PC-3 (cell line): ENCODE measurements at regions not wholly inside any gene's neighbourhood (a gene's known extent, or its start where the extent isn't known, plus 50 kb on each side); places are given as distances from the start of the nearest gene placed in this dataset.
A peak's percentile ranks its signal among the peaks of the same experiment; 100 is the strongest.

Experiments used
- ATAC-seq: fragments of 200-7000 bp; cut with Tn5 transposase; 2 replicates; pipeline ENCODE4 v1.9.1; 2020; ENCODE audit warnings: mild to moderate bottlenecking, moderate library complexity
- BruUV-seq: library from RNA; stranded (reverse); fragments of 400-500 nt; replicated peaks from 2 replicates; lab custom pipeline; 2021; lab: Mats Ljungman, UMichigan
- CTCF ChIA-PET: fragments of 300-600 bp; sonication (Branson Sonifier 250); formaldehyde crosslinking; loops from one replicate; lab custom pipeline; 2022; ENCODE audit warnings: antibody characterized with exemption; lab: Charles Lee
- POLR2A ChIA-PET: fragments of 300-600 bp; sonication (Branson Sonifier 250); formaldehyde crosslinking; loops from one replicate; lab custom pipeline; 2022; ENCODE audit warnings: antibody characterized with exemption; ENCODE audit not compliant: unreplicated experiment; lab: Charles Lee
- DNase-seq: peaks from one replicate; pipeline ENCODE4 v3.0.0-alpha.2; 2015
- H2AFZ ChIP-seq: fragments of 300-600 bp; sonication (generic); 2 replicates; pipeline ENCODE4 v1.6.0; 2016; ENCODE audit warnings: antibody characterized with exemption, low read length
- H3F3A ChIP-seq: fragments of 300-600 bp; sonication (generic); one replicate; pipeline ENCODE4 v1.6.0; 2017; ENCODE audit warnings: antibody characterized with exemption, low read length, control low read depth, mild to moderate bottlenecking; ENCODE audit not compliant: unreplicated experiment
- H3K27ac ChIP-seq: fragments of 300-600 bp; sonication (generic); 2 replicates; pipeline ENCODE4 v1.5.1; 2016; ENCODE audit warnings: mild to moderate bottlenecking, low read length
- H3K27me3 ChIP-seq: fragments of 300-600 bp; sonication (generic); 2 replicates; pipeline ENCODE4 v1.6.1; 2016; ENCODE audit warnings: low read length, mixed read lengths
- H3K36me3 ChIP-seq: fragments of 300-600 bp; sonication (generic); 2 replicates; pipeline ENCODE4 v1.6.1; 2016; ENCODE audit warnings: low read depth, mixed run types, low read length, mixed read lengths
- H3K4me1 ChIP-seq: fragments of 300-600 bp; sonication (generic); 2 replicates; pipeline ENCODE4 v1.5.1; 2016; ENCODE audit warnings: low read length; ENCODE audit not compliant: insufficient read depth
- H3K4me2 ChIP-seq: fragments of 300-600 bp; sonication (generic); 2 replicates; pipeline ENCODE4 v1.6.0; 2016; ENCODE audit warnings: low read length
- H3K4me3 ChIP-seq: fragments of 300-600 bp; sonication (generic); 2 replicates; pipeline ENCODE4 v1.5.1; 2016; ENCODE audit warnings: mild to moderate bottlenecking, low read length, mixed read lengths
- H3K79me2 ChIP-seq: fragments of 300-600 bp; sonication (generic); 2 replicates; pipeline ENCODE4 v1.6.1; 2017; ENCODE audit warnings: low read length, mixed read lengths
- H3K9ac ChIP-seq: fragments of 300-600 bp; sonication (generic); 2 replicates; pipeline ENCODE4 v1.6.0; 2016; ENCODE audit warnings: mild to moderate bottlenecking, low read length
- H3K9me2 ChIP-seq: fragments of 300-600 bp; sonication (generic); replicated peaks from 2 replicates; pipeline ENCODE4 v1.6.1; 2016; ENCODE audit warnings: mixed run types, low read length, mixed read lengths
- H3K9me3 ChIP-seq: fragments of 300-600 bp; sonication (generic); 2 replicates; pipeline ENCODE4 v1.6.1; 2016; ENCODE audit warnings: low read length, mixed read lengths
- H4K20me1 ChIP-seq: fragments of 300-600 bp; sonication (generic); 2 replicates; pipeline ENCODE4 v1.6.1; 2016; ENCODE audit warnings: low read length, mixed read lengths
- EZH2 ChIP-seq: fragments of 300-600 bp; sonication (generic); IDR thresholded peaks from one replicate; pipeline ENCODE4 v1.6.1; 2017; ENCODE audit warnings: antibody characterized with exemption, mild to moderate bottlenecking, low read length; ENCODE audit not compliant: unreplicated experiment
- EZH2phosphoT487 ChIP-seq: fragments of 300-600 bp; sonication (generic); IDR thresholded peaks from 2 replicates; pipeline ENCODE4 v1.6.1; 2018; ENCODE audit warnings: mild to moderate bottlenecking, antibody characterized with exemption, low read length, borderline replicate concordance
- intact Hi-C: fragments of 100-400 bp; cut with micrococcal nuclease; formaldehyde crosslinking; loops from 2 replicates; pipeline ENCODE4 v1.9.0; 2023
- TF ChIP-seq, protein P1 (sequence below): fragments of 300-600 bp; sonication (generic); conservative IDR thresholded peaks from 2 replicates; pipeline ENCODE4 v1.5.1; 2017; ENCODE audit warnings: antibody characterized with exemption, low read depth, mild to moderate bottlenecking, low read length

DNA sequence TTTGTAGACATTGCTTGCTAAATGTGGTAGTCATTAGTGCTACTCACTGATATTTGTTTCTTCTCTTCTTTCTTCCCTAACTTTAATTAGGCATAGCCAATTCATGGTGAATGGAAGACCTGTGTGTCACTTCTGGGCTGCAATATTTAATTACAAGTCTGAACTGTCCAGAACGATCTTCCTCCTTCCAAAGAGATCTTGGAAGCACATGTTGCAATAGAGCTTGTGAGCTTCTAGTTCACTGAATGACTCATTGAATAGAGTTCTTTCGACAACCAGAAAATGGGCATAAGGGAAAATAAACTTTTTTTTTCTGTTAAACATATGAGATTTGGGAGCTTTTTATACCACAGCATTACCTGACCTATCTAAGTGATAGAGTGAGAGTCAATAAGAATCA lies 1264.6 kb downstream of the PCDH9 start:
- Histone ChIP-seq H3K4me3 (no peak overlapping the region), H3F3A (no peaks in the 10 kb centered on the region), H3K79me2 (no peaks in the 10 kb centered on the region), H3K27ac (no peak overlapping the region), H2AFZ (no peak overlapping the region), H4K20me1 (no peaks in the 10 kb centered on the region), H3K4me1 (peaks cover 6% of the 10 kb centered on the region), H3K9me3 (no peaks in the 10 kb centered on the region), H3K9ac (no peak overlapping the region), H3K4me2 (no peak overlapping the region), H3K9me2 (no peaks in the 10 kb centered on the region), H3K27me3 (no peaks in the 10 kb centered on the region), H3K36me3 (no peaks in the 10 kb centered on the region)
- ATAC-seq (no peak), DNase-seq (peak; percentile 29)
- intact Hi-C loops, result no loop called here
- TF ChIP-seq EZH2 (no peak), EZH2phosphoT487 (no peak)
- TF ChIP-seq, protein P1, sequence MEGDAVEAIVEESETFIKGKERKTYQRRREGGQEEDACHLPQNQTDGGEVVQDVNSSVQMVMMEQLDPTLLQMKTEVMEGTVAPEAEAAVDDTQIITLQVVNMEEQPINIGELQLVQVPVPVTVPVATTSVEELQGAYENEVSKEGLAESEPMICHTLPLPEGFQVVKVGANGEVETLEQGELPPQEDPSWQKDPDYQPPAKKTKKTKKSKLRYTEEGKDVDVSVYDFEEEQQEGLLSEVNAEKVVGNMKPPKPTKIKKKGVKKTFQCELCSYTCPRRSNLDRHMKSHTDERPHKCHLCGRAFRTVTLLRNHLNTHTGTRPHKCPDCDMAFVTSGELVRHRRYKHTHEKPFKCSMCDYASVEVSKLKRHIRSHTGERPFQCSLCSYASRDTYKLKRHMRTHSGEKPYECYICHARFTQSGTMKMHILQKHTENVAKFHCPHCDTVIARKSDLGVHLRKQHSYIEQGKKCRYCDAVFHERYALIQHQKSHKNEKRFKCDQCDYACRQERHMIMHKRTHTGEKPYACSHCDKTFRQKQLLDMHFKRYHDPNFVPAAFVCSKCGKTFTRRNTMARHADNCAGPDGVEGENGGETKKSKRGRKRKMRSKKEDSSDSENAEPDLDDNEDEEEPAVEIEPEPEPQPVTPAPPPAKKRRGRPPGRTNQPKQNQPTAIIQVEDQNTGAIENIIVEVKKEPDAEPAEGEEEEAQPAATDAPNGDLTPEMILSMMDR, result no peak
- POLR2A ChIA-PET, result no interaction called here
- BruUV-seq, result no TSS peak
- CTCF ChIA-PET, result no interaction called here

DNA sequence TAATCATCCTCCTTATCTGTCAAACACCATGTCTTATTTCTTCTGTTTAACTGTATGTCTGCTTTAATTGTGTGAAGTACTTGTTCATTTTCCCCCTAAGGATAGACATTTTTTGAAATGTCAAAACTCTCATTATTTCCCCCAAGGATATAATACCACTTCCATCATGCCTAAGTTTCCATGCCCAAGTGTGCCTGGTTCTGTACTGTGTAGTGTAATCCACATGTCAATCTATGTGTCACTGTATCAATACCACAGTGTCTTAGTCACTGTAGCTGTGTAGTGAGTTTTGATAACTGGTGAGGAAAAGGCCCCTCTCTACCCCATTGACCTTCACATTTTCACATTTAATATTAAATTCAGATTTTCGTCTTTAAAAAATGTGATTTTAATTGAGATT lies 1265.5 kb downstream of the PCDH9 start:
- Histone ChIP-seq H3K4me2 (peak overlapping the region; percentile 38), H3K4me3 (no peak overlapping the region), H2AFZ (no peak overlapping the region), H3K9me2 (no peaks in the 10 kb centered on the region), H3K79me2 (no peaks in the 10 kb centered on the region), H3K4me1 (peaks cover 13% of the 10 kb centered on the region), H3K9me3 (no peaks in the 10 kb centered on the region), H3K9ac (no peak overlapping the region), H3K36me3 (no peaks in the 10 kb centered on the region), H3K27me3 (no peaks in the 10 kb centered on the region), H3K27ac (peak overlapping the region; percentile 54), H3F3A (no peaks in the 10 kb centered on the region), H4K20me1 (no peaks in the 10 kb centered on the region)
- intact Hi-C loops, result no loop called here
- ChIA-PET POLR2A (no interaction called here), CTCF (no interaction called here)
- peak; percentile 68 for DNase-seq
- BruUV-seq, result no TSS peak
- peak; percentile 89 for ATAC-seq
- no peak for TF ChIP-seq EZH2
- no peak for TF ChIP-seq EZH2phosphoT487
- TF ChIP-seq, protein P1, result no peak

DNA sequence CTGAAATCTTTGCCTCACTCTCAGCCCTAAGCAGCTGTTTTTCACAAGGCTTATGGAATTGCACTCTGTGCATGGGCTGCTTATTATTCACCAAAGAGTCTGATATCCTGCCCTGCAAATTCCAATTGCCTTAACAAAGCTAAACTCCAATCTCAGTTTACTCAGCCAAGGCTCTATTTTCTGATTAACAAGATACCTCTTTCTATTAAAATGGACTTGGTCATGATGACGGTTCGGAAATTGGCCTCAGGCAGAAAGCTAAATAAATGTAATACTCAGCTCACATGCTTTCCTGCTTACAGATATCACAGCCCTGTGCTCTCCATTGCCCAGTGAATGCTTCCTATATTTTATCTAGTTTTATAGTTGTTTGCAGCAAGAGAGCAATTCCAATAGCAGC lies 1270.8 kb downstream of the PCDH9 start:
- Histone ChIP-seq H3K27ac (peak overlapping the region; percentile 79), H3K36me3 (no peaks in the 10 kb centered on the region; the same call in 1 of the 2 replicates), H3K9me3 (no peaks in the 10 kb centered on the region), H3K27me3 (no peaks in the 10 kb centered on the region), H3K9ac (no peak overlapping the region), H3K4me2 (0 out of 2 replicates have a peak overlapping the region, but pooled peaks have one; percentile 30), H3K9me2 (no peaks in the 10 kb centered on the region), H3F3A (no peaks in the 10 kb centered on the region), H3K4me3 (no peak overlapping the region), H2AFZ (no peak overlapping the region), H4K20me1 (no peaks in the 10 kb centered on the region), H3K4me1 (peaks cover 11% of the 10 kb centered on the region), H3K79me2 (no peaks in the 10 kb centered on the region)
- no peak for TF ChIP-seq EZH2
- TF ChIP-seq, protein P1, result no peak
- ChIA-PET CTCF (interaction anchor here (0.9 kb wide), 1 partner anchor 33 kb away, joined by 6 read pairs; no protein-coding TSS in a partner anchor), POLR2A (interaction anchor here (0.6 kb wide), 1 partner anchor 16 kb away, joined by 4 read pairs; no protein-coding TSS in a partner anchor)
- no TSS peak for BruUV-seq
- intact Hi-C loops, result no loop called here
- peak; percentile 98 for ATAC-seq
- DNase-seq, result peak; percentile 88
